Nucleus accumbens (tissue), 56 donors: ENCODE measurements at regions not wholly inside any gene's neighbourhood (a gene's known extent, or its start where the extent isn't known, plus 50 kb on each side); places are given as distances from the start of the nearest gene placed in this dataset.

Experiments
- DNase-seq, 56 donors: peaks; one replicate each; lab custom pipeline; 2025; lab: John Stamatoyannopoulos, UW

- no peak for DNase-seq
These were observed 230.9 kb downstream of the MATN1 start for GRCh38 chr1:30492451-30492850.

- DNase-seq: peak in 6 of 56 donors; percentile 3 to 56 (median 13)
These were observed 231.6 kb downstream of the MATN1 start for GRCh38 chr1:30491831-30492230.

- no peak for DNase-seq
These were observed 232.8 kb downstream of the MATN1 start for GRCh38 chr1:30490554-30491053.

- DNase-seq: no peak
These were observed 233.5 kb downstream of the MATN1 start for GRCh38 chr1:30489737-30490389.

- no peak for DNase-seq
These were observed 235.0 kb downstream of the MATN1 start for GRCh38 chr1:30488324-30488913.

- DNase-seq: no peak
These were observed 236.3 kb downstream of the MATN1 start for GRCh38 chr1:30487042-30487441.

GRCh38 chr1:30485072-30485471 lies 238.3 kb downstream of the MATN1 start:
- DNase-seq: no peak

- no peak for DNase-seq
These were observed 238.7 kb downstream of the MATN1 start for GRCh38 chr1:30484668-30485067.

GRCh38 chr1:30479575-30479974 lies 243.8 kb downstream of the MATN1 start:
- DNase-seq: no peak

GRCh38 chr1:30478799-30479563 lies 244.4 kb downstream of the MATN1 start:
- DNase-seq: no peak

GRCh38 chr1:30478283-30478682 lies 245.1 kb downstream of the MATN1 start:
- DNase-seq: no peak

GRCh38 chr1:30477588-30477987 lies 245.8 kb downstream of the MATN1 start:
- no peak for DNase-seq

- DNase-seq: no peak
These were observed 246.4 kb downstream of the MATN1 start for GRCh38 chr1:30476911-30477459.

GRCh38 chr1:30476476-30476875 lies 246.9 kb downstream of the MATN1 start:
- no peak for DNase-seq

- DNase-seq: no peak
These were observed 247.4 kb downstream of the MATN1 start for GRCh38 chr1:30475966-30476365.

- DNase-seq: no peak
These were observed 248.2 kb downstream of the MATN1 start for GRCh38 chr1:30475201-30475600.

- no peak for DNase-seq
These were observed 248.6 kb downstream of the MATN1 start for GRCh38 chr1:30474818-30475200.

- DNase-seq: peak in 9 of 56 donors; percentile 1 to 26 (median 17)
These were observed 249.2 kb downstream of the MATN1 start for GRCh38 chr1:30473922-30474817.

- peak in 2 of 56 donors; percentile 0 to 5 for DNase-seq
These were observed 250.9 kb downstream of the MATN1 start for GRCh38 chr1:30472526-30472925.

- DNase-seq: no peak
These were observed 251.4 kb downstream of the MATN1 start for GRCh38 chr1:30472009-30472408.
